ENCODE measurements at regions not wholly inside any gene's neighbourhood (a gene's known extent, or its start where the extent isn't known, plus 50 kb on each side); places are given as distances from the start of the nearest gene placed in this dataset.

GRCh38 chr4:144594471-144594986 is 51.4 kb upstream of the HHIP start:
- Histone ChIP-seq H3K79me2 (ENCODE audit: insufficient read depth, low read depth) (no peaks in the 10 kb centered on the region), H3K27ac (no peak overlapping the region), H3K27me3 (ENCODE audit: insufficient read depth, low read depth) (no peaks in the 10 kb centered on the region), H4K20me1 (ENCODE audit: insufficient read depth) (no peaks in the 10 kb centered on the region), H3K4me3 (IDR thresholded peaks at IDR 0.05; ENCODE audit: insufficient read depth, low read depth, low read length) (no peak overlapping the region), H2AFZ (ENCODE audit: low read depth) (no peak overlapping the region), H3K36me3 (ENCODE audit: insufficient read depth) (no peaks in the 10 kb centered on the region), H3K4me1 (ENCODE audit: low read depth, poor library complexity, severe bottlenecking) (peaks cover 35% of the 10 kb centered on the region), H3K4me2 (no peak overlapping the region), H3K9ac (no peak overlapping the region)
- TF ChIP-seq, protein P1, sequence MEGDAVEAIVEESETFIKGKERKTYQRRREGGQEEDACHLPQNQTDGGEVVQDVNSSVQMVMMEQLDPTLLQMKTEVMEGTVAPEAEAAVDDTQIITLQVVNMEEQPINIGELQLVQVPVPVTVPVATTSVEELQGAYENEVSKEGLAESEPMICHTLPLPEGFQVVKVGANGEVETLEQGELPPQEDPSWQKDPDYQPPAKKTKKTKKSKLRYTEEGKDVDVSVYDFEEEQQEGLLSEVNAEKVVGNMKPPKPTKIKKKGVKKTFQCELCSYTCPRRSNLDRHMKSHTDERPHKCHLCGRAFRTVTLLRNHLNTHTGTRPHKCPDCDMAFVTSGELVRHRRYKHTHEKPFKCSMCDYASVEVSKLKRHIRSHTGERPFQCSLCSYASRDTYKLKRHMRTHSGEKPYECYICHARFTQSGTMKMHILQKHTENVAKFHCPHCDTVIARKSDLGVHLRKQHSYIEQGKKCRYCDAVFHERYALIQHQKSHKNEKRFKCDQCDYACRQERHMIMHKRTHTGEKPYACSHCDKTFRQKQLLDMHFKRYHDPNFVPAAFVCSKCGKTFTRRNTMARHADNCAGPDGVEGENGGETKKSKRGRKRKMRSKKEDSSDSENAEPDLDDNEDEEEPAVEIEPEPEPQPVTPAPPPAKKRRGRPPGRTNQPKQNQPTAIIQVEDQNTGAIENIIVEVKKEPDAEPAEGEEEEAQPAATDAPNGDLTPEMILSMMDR (conservative IDR thresholded peaks at IDR 0.05; ENCODE audit: low read depth, low read length) = no peak

DNA sequence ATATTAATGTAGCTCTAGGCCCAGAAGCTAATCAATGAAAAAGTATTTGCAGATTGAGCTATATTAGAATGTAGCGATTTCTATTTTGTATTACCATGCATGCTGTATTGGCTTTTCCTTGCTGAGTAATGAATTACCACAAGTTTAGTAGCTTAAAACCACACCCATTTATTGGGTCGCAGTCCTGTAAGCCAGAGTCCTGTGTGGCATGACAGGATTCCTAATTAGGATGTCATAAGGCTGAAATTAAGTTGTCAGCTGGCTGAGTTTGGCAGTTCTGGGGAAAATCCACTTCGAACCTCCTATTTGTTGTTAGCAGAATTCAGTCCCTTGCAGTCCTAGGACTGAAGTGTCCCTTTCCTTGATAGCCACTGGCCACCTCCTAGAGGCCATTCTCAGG is 50.3 kb upstream of the HHIP start:
- no peak overlapping the region for H2AFZ ChIP-seq (ENCODE audit: low read depth)

More for the DNA sequence above, 50.3 kb upstream of the HHIP start:
- H3K27me3 ChIP-seq (ENCODE audit: insufficient read depth, low read depth) = no peaks in the 10 kb centered on the region
- no peaks in the 10 kb centered on the region for H3K79me2 ChIP-seq (ENCODE audit: insufficient read depth, low read depth)
- no peak overlapping the region for H3K9ac ChIP-seq
- no peak overlapping the region for H3K4me3 ChIP-seq (IDR thresholded peaks at IDR 0.05; ENCODE audit: insufficient read depth, low read depth, low read length)
- no peak overlapping the region for H3K27ac ChIP-seq
- H3K4me2 ChIP-seq = no peak overlapping the region
- peaks cover 24% of the 10 kb centered on the region for H3K4me1 ChIP-seq (ENCODE audit: low read depth, poor library complexity, severe bottlenecking)
- H4K20me1 ChIP-seq (ENCODE audit: insufficient read depth) = no peaks in the 10 kb centered on the region
- TF ChIP-seq, protein P1 (conservative IDR thresholded peaks at IDR 0.05; ENCODE audit: low read depth, low read length) = no peak
- no peaks in the 10 kb centered on the region for H3K36me3 ChIP-seq (ENCODE audit: insufficient read depth)
